ENCODE measurements at regions not wholly inside any gene's neighbourhood (a gene's known extent, or its start where the extent isn't known, plus 50 kb on each side); places are given as distances from the start of the nearest gene placed in this dataset.

DNA sequence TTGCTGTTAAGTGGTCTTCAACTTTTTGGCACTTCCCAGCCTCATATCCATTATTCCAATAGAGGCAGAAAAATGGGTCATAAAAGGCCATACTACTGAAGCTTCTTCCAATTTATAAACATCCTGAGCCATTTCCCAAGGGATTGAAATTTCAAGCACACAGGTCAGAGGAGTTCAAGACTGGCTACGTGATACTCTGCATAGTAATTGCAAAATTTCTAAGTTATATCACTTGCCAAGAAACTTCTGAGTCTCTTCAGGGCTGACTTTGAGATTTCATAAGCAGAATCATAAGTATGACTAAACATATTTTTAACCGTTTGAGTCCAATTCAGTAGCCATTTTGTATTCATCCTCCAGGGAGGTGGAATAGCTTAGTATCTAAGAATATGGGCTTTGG, 75.6 kb upstream of the RXFP1 start:
- Histone ChIP-seq H3K4me3 (replicated peaks in 1 of 2; ENCODE audit: low read depth in 1 of 2, low read length in 2 of 2) (no peak overlapping the region), H3K79me2 (ENCODE audit: insufficient read depth, low read length) (no peaks in the 10 kb centered on the region), H3K36me3 (ENCODE audit: control insufficient read depth in 1 of 2, insufficient read depth in 2 of 2, low read length in 2 of 2) (no peaks in the 10 kb centered on the region), H3K4me2 (ENCODE audit: low read length) (no peak overlapping the region), H3K9ac (ENCODE audit: low read length) (no peak overlapping the region), H3K4me1 (ENCODE audit: control insufficient read depth in 1 of 2, insufficient read depth in 2 of 2, low read length in 2 of 2) (no peaks in the 10 kb centered on the region), H2AFZ (ENCODE audit: low read depth, low read length, poor library complexity, severe bottlenecking) (no peak overlapping the region), H3K9me3 (ENCODE audit: control insufficient read depth in 1 of 2, insufficient read depth in 1 of 2, low read depth in 1 of 2, low read length in 2 of 2) (no peaks in the 10 kb centered on the region), H4K20me1 (ENCODE audit: insufficient read depth) (no peaks in the 10 kb centered on the region), H3K27me3 (ENCODE audit: insufficient read depth, low read length) (no peaks in the 10 kb centered on the region), H3K9me2 (ENCODE audit: insufficient read depth) (no peaks in the 10 kb centered on the region), H3K27ac (ENCODE audit: low read depth, low read length) (no peak overlapping the region)
- DNase-seq (ENCODE audit: low read depth, low spot score) (no peak), ATAC-seq (no peak)
- POLR2A ChIA-PET = no interaction called here
- BruUV-seq (replicated peaks) = no TSS peak
- TF ChIP-seq, protein P1, sequence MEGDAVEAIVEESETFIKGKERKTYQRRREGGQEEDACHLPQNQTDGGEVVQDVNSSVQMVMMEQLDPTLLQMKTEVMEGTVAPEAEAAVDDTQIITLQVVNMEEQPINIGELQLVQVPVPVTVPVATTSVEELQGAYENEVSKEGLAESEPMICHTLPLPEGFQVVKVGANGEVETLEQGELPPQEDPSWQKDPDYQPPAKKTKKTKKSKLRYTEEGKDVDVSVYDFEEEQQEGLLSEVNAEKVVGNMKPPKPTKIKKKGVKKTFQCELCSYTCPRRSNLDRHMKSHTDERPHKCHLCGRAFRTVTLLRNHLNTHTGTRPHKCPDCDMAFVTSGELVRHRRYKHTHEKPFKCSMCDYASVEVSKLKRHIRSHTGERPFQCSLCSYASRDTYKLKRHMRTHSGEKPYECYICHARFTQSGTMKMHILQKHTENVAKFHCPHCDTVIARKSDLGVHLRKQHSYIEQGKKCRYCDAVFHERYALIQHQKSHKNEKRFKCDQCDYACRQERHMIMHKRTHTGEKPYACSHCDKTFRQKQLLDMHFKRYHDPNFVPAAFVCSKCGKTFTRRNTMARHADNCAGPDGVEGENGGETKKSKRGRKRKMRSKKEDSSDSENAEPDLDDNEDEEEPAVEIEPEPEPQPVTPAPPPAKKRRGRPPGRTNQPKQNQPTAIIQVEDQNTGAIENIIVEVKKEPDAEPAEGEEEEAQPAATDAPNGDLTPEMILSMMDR (IDR thresholded peaks at IDR 0.05 in 2 of 3, conservative IDR thresholded peaks at IDR 0.05 in 1 of 3; ENCODE audit: borderline replicate concordance in 1 of 3, insufficient read depth in 1 of 3, low read depth in 2 of 3, low read length in 2 of 3) = no peak
- no peak for TF ChIP-seq ZFX (IDR thresholded peaks at IDR 0.05)
- no peak for TF ChIP-seq CEBPB (IDR thresholded peaks at IDR 0.05; ENCODE audit: low read depth)
- TF ChIP-seq ELF1 (IDR thresholded peaks at IDR 0.05; ENCODE audit: borderline replicate concordance, low read depth) = no peak
- TF ChIP-seq YY1 (IDR thresholded peaks at IDR 0.05; ENCODE audit: extremely low read depth, insufficient replicate concordance, low read depth, low read length) = no peak
- TF ChIP-seq ATF3 (IDR thresholded peaks at IDR 0.05) = no peak
- TF ChIP-seq, protein P2, sequence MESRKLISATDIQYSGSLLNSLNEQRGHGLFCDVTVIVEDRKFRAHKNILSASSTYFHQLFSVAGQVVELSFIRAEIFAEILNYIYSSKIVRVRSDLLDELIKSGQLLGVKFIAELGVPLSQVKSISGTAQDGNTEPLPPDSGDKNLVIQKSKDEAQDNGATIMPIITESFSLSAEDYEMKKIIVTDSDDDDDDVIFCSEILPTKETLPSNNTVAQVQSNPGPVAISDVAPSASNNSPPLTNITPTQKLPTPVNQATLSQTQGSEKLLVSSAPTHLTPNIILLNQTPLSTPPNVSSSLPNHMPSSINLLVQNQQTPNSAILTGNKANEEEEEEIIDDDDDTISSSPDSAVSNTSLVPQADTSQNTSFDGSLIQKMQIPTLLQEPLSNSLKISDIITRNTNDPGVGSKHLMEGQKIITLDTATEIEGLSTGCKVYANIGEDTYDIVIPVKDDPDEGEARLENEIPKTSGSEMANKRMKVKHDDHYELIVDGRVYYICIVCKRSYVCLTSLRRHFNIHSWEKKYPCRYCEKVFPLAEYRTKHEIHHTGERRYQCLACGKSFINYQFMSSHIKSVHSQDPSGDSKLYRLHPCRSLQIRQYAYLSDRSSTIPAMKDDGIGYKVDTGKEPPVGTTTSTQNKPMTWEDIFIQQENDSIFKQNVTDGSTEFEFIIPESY (IDR thresholded peaks at IDR 0.05; ENCODE audit: extremely low read depth, insufficient replicate concordance, low read length) = no peak
- TF ChIP-seq CBX3 (IDR thresholded peaks at IDR 0.05; ENCODE audit: low read depth) = no peak
- RAD21 ChIA-PET (ENCODE audit: low non-redundant PET in 1 of 2, low total read pairs in 2 of 2, uncharacterized antibody in 2 of 2, unreplicated experiment in 2 of 2) = no interaction called here
- CTCF ChIA-PET = no interaction called here
- intact Hi-C loops (cut with micrococcal nuclease) = no loop called here
